CD14-positive monocyte (primary cell): ENCODE measurements at regions not wholly inside any gene's neighbourhood (a gene's known extent, or its start where the extent isn't known, plus 50 kb on each side); places are given as distances from the start of the nearest gene placed in this dataset.

Experiments
- DNase-seq, 3 donors: peaks; one replicate each; pipeline ENCODE4 v3.0.0-alpha.2; 2011 to 2022
- H2AFZ ChIP-seq: 2 replicates; pipeline ENCODE4 v1.6.0; 2012; ENCODE audit warnings: mild to moderate bottlenecking, low read depth, low read length, inconsistent platforms; ENCODE audit not compliant: insufficient read depth, poor library complexity, severe bottlenecking
- H3K27ac ChIP-seq, 2 donors: 1 replicate in 1 of 2; 2 replicates in 1 of 2; pipeline ENCODE4 v1.5.1; 2012 to 2013; ENCODE audit warnings: low read length in 2 of 2, control low read depth in 1 of 2, inconsistent platforms in 1 of 2, low read depth in 1 of 2, mild to moderate bottlenecking in 1 of 2
- H3K27me3 ChIP-seq, 2 donors: one replicate each; pipeline versions ENCODE4 v1.6.0 to v1.6.1; 2011 to 2013; ENCODE audit warnings: low read length in 2 of 2; ENCODE audit not compliant: control insufficient read depth in 2 of 2, insufficient read depth in 2 of 2
- H3K36me3 ChIP-seq, 2 donors: replicated peaks in 1 of 2; 1 replicate in 1 of 2; 2 replicates in 1 of 2; pipeline versions ENCODE4 v1.5.1 to v1.6.1; 2012 to 2013; ENCODE audit warnings: low read length in 2 of 2, control low read depth in 1 of 2, inconsistent platforms in 1 of 2, mild to moderate bottlenecking in 1 of 2; ENCODE audit not compliant: insufficient read depth in 2 of 2, control insufficient read depth in 1 of 2
- H3K4me1 ChIP-seq, 2 donors: 1 replicate in 1 of 2; 2 replicates in 1 of 2; pipeline versions ENCODE4 v1.5.1 to v1.6.1; 2012 to 2013; ENCODE audit warnings: low read length in 2 of 2, control low read depth in 1 of 2, inconsistent platforms in 1 of 2, mild to moderate bottlenecking in 1 of 2, moderate library complexity in 1 of 2; ENCODE audit not compliant: insufficient read depth in 2 of 2, control insufficient read depth in 1 of 2
- H3K4me2 ChIP-seq: replicated peaks from 2 replicates; pipeline ENCODE3; 2012; ENCODE audit warnings: low read length, moderate library complexity, mild to moderate bottlenecking; ENCODE audit not compliant: poor library complexity, severe bottlenecking; ENCODE audit errors: extremely low read depth
- H3K4me3 ChIP-seq, 3 experiments: fragments of 200-600 bp in 1 of 3; sonication (generic) in 1 of 3; replicated peaks in 1 of 3; 1 replicate in 2 of 3; 2 replicates in 1 of 3; pipeline ENCODE4 v1.5.1; 2011 to 2013; ENCODE audit warnings: low read length in 3 of 3, mild to moderate bottlenecking in 3 of 3, control low read depth in 2 of 3, low read depth in 2 of 3, inconsistent platforms in 1 of 3, moderate library complexity in 1 of 3
- H3K79me2 ChIP-seq: 2 replicates; pipeline ENCODE4 v1.6.0; 2012; ENCODE audit warnings: mild to moderate bottlenecking, control low read depth, inconsistent platforms, low read length, moderate library complexity; ENCODE audit not compliant: insufficient read depth
- H3K9ac ChIP-seq: 2 replicates; pipeline ENCODE4 v1.6.0; 2017; ENCODE audit warnings: low read length, mild to moderate bottlenecking; ENCODE audit not compliant: insufficient read depth, poor library complexity, severe bottlenecking
- H3K9me3 ChIP-seq, 2 donors: replicated peaks in 1 of 2; 1 replicate in 1 of 2; 2 replicates in 1 of 2; pipeline versions ENCODE4 v1.5.1 to v1.6.1; 2012 to 2013; ENCODE audit warnings: low read length in 2 of 2, control low read depth in 1 of 2; ENCODE audit not compliant: control insufficient read depth in 1 of 2, insufficient read depth in 1 of 2
- H4K20me1 ChIP-seq: 2 replicates; pipeline ENCODE4 v1.6.0; 2012; ENCODE audit warnings: mild to moderate bottlenecking, low read length, control low read depth, moderate library complexity; ENCODE audit not compliant: insufficient read depth
- H3K27ac Mint-ChIP-seq, 7 donors: one replicate each; pipeline ENCODE4 v1.8.0; 2020; ENCODE audit warnings: mild to moderate bottlenecking in 7 of 7, mixed read lengths in 7 of 7, moderate library complexity in 6 of 7, inconsistent platforms in 2 of 7
- H3K27me3 Mint-ChIP-seq, 3 donors: one replicate each; pipeline ENCODE4 v1.8.0; 2021 to 2022; ENCODE audit warnings: low read depth in 3 of 3, mild to moderate bottlenecking in 3 of 3, mixed read lengths in 3 of 3, moderate library complexity in 3 of 3, inconsistent platforms in 1 of 3
- H3K36me3 Mint-ChIP-seq, 2 donors: one replicate each; pipeline ENCODE4 v1.8.0; 2020; ENCODE audit warnings: mixed read lengths in 2 of 2, inconsistent platforms in 1 of 2, mild to moderate bottlenecking in 1 of 2
- H3K4me1 Mint-ChIP-seq: one replicate; pipeline ENCODE4 v1.8.0; 2020; ENCODE audit warnings: mild to moderate bottlenecking, mixed read lengths
- H3K4me3 Mint-ChIP-seq, 2 donors: one replicate each; pipeline ENCODE4 v1.8.0; 2020; ENCODE audit warnings: mild to moderate bottlenecking in 2 of 2, mixed read lengths in 2 of 2, moderate library complexity in 1 of 2
- H3K9me3 Mint-ChIP-seq, 7 donors: one replicate each; pipeline ENCODE4 v1.8.0; 2020 to 2022; ENCODE audit warnings: mixed read lengths in 7 of 7, mild to moderate bottlenecking in 6 of 7, moderate library complexity in 6 of 7, inconsistent platforms in 2 of 7
- WGBS: methylation state at CpG from one replicate; pipeline ENCODE4 v1.1.5; 2013; ENCODE audit warnings: missing lambda C conversion rate; ENCODE audit not compliant: insufficient coverage; 5-methylcytosine and 5-hydroxymethylcytosine counted together
- intact Hi-C, 2 donors: fragments of 100-400 bp; cut with micrococcal nuclease; formaldehyde crosslinking; loops; one replicate each; pipeline versions ENCODE4 v1.15.0 to v1.15.1; 2023
- TF ChIP-seq, protein P1 (sequence below): fragments of 200-600 bp; IDR thresholded peaks from one replicate; pipeline ENCODE4 v1.8.0; 2022; ENCODE audit warnings: antibody characterized with exemption, mild to moderate bottlenecking

GRCh38 chr2:146624430-146625160, 1220.2 kb upstream of the ACVR2A start:
- H3K9me3 Mint-ChIP-seq = peaks cover 0 to 3% (median 0%) of the 10 kb centered on the region in 7 donors
- Histone ChIP-seq H4K20me1 (no peaks in the 10 kb centered on the region), H3K27ac (no peak overlapping the region), H3K4me1 (no peaks in the 10 kb centered on the region), H3K79me2 (no peaks in the 10 kb centered on the region), H3K4me2 (no peak overlapping the region), H3K9me3 (no peaks in the 10 kb centered on the region), H3K27me3 (no peaks in the 10 kb centered on the region), H3K36me3 (no peaks in the 10 kb centered on the region), H3K4me3 (no peak overlapping the region), H3K9ac (no peak overlapping the region), H2AFZ (no peak overlapping the region)
- H3K27me3 Mint-ChIP-seq = no peaks in the 10 kb centered on the region
- no peak overlapping the region for H3K27ac Mint-ChIP-seq
- H3K36me3 Mint-ChIP-seq = no peaks in the 10 kb centered on the region
- no peak for DNase-seq
- TF ChIP-seq, protein P1, sequence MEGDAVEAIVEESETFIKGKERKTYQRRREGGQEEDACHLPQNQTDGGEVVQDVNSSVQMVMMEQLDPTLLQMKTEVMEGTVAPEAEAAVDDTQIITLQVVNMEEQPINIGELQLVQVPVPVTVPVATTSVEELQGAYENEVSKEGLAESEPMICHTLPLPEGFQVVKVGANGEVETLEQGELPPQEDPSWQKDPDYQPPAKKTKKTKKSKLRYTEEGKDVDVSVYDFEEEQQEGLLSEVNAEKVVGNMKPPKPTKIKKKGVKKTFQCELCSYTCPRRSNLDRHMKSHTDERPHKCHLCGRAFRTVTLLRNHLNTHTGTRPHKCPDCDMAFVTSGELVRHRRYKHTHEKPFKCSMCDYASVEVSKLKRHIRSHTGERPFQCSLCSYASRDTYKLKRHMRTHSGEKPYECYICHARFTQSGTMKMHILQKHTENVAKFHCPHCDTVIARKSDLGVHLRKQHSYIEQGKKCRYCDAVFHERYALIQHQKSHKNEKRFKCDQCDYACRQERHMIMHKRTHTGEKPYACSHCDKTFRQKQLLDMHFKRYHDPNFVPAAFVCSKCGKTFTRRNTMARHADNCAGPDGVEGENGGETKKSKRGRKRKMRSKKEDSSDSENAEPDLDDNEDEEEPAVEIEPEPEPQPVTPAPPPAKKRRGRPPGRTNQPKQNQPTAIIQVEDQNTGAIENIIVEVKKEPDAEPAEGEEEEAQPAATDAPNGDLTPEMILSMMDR = no peak
- no peak overlapping the region for H3K4me3 Mint-ChIP-seq
- H3K4me1 Mint-ChIP-seq = no peaks in the 10 kb centered on the region
- WGBS = 100% methylated on average over 1 of the region's 3 CpGs
- intact Hi-C loops = no loop called here

DNA sequence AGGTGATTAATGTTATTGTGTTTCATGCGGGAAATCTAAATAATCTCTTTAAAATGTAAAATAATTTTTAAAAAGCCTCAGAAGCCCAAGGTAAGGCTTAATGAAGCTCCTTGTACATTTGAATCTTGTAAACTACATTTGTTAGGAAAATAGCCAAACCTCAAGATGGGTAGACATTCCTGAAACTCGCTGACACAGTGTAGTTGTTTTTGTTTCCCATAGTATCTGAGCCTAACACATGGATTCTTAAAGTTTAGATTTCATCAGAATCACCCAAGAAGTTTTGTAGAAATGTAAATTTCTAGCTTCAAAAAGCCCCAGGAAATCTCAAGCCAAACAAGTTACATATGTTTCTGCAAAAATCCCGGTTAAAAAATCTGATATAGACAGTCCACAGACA, 1221.1 kb upstream of the ACVR2A start:
- no peak overlapping the region for H3K27ac Mint-ChIP-seq
- Histone ChIP-seq H3K36me3 (no peaks in the 10 kb centered on the region), H3K4me1 (no peaks in the 10 kb centered on the region), H3K9me3 (no peaks in the 10 kb centered on the region), H3K27ac (no peak overlapping the region), H4K20me1 (no peaks in the 10 kb centered on the region), H3K27me3 (no peaks in the 10 kb centered on the region), H2AFZ (no peak overlapping the region), H3K4me3 (no peak overlapping the region), H3K4me2 (no peak overlapping the region), H3K79me2 (no peaks in the 10 kb centered on the region), H3K9ac (no peak overlapping the region)
- no peaks in the 10 kb centered on the region for H3K27me3 Mint-ChIP-seq
- WGBS = no CpG with 5 or more reads among the region's 3 CpGs
- no peaks in the 10 kb centered on the region for H3K36me3 Mint-ChIP-seq
- no peak overlapping the region for H3K4me3 Mint-ChIP-seq
- TF ChIP-seq, protein P1 = no peak
- intact Hi-C loops = no loop called here
- peaks cover 0 to 5% (median 2%) of the 10 kb centered on the region in 7 donors for H3K9me3 Mint-ChIP-seq
- no peak for DNase-seq
- no peaks in the 10 kb centered on the region for H3K4me1 Mint-ChIP-seq
